ENCODE measurements at regions not wholly inside any gene's neighbourhood (a gene's known extent, or its start where the extent isn't known, plus 50 kb on each side); places are given as distances from the start of the nearest gene placed in this dataset.
A peak's percentile ranks its signal among the peaks of the same experiment; 100 is the strongest.

- CTCF ChIA-PET = interaction anchor here (0.9 to 1.9 kb wide), 6 partner anchors 9 to 120 kb away, joined by 3 to 9 read pairs (median 4); no protein-coding TSS in a partner anchor
- DNase-seq = no peak
- intact Hi-C loops (cut with micrococcal nuclease) = loop anchor here (2.0 kb wide), 1 partner anchor 694 kb away; no protein-coding TSS in a partner anchor
- H3K27me3 Mint-ChIP-seq (ENCODE audit: low read depth) = no peaks in the 10 kb centered on the region
- H3K36me3 Mint-ChIP-seq (ENCODE audit: low read depth) = no peaks in the 10 kb centered on the region
- H3K4me1 Mint-ChIP-seq (ENCODE audit: low read depth) = peaks cover 43% of the 10 kb centered on the region
- H3K4me3 Mint-ChIP-seq = no peak overlapping the region
- H3K9me3 Mint-ChIP-seq = no peaks in the 10 kb centered on the region
- H3K27ac Mint-ChIP-seq = no peak overlapping the region
These were observed 204.5 kb downstream of the CSNK2A3 start for GRCh38 chr11:11148596-11148995.

- no peaks in the 10 kb centered on the region for H3K9me3 Mint-ChIP-seq
These were observed 204.9 kb downstream of the CSNK2A3 start for GRCh38 chr11:11148104-11148509.

GRCh38 chr11:11146830-11147229 lies 206.2 kb downstream of the CSNK2A3 start:
- Mint-ChIP-seq H3K9me3 (no peaks in the 10 kb centered on the region), H3K4me1 (ENCODE audit: low read depth) (peaks cover 37% of the 10 kb centered on the region), H3K36me3 (ENCODE audit: low read depth) (no peaks in the 10 kb centered on the region), H3K27me3 (ENCODE audit: low read depth) (no peaks in the 10 kb centered on the region), H3K27ac (no peak overlapping the region), H3K4me3 (no peak overlapping the region)
- CTCF ChIA-PET = interaction anchor here (1.2 to 2.0 kb wide), 4 partner anchors 9 to 126 kb away, joined by 3 to 8 read pairs (median 4); no protein-coding TSS in a partner anchor
- DNase-seq = no peak
- intact Hi-C loops (cut with micrococcal nuclease) = no loop called here

More at GRCh38 chr11:11148104-11148509, 204.9 kb downstream of the CSNK2A3 start:
- Mint-ChIP-seq H3K4me3 (no peak overlapping the region), H3K27ac (no peak overlapping the region), H3K4me1 (ENCODE audit: low read depth) (peaks cover 43% of the 10 kb centered on the region), H3K27me3 (ENCODE audit: low read depth) (no peaks in the 10 kb centered on the region), H3K36me3 (ENCODE audit: low read depth) (no peaks in the 10 kb centered on the region)
- CTCF ChIA-PET = interaction anchor here (0.9 to 1.9 kb wide), 7 partner anchors 8 to 127 kb away, joined by 3 to 9 read pairs (median 4); no protein-coding TSS in a partner anchor
- intact Hi-C loops (cut with micrococcal nuclease) = loop anchor here (2.0 kb wide), 1 partner anchor 695 kb away; no protein-coding TSS in a partner anchor
- peak; percentile 72 for DNase-seq

- Mint-ChIP-seq H3K27ac (no peak overlapping the region), H3K27me3 (ENCODE audit: low read depth) (no peaks in the 10 kb centered on the region), H3K4me3 (no peak overlapping the region), H3K36me3 (ENCODE audit: low read depth) (no peaks in the 10 kb centered on the region), H3K4me1 (ENCODE audit: low read depth) (peaks cover 14% of the 10 kb centered on the region), H3K9me3 (no peaks in the 10 kb centered on the region)
- intact Hi-C loops (cut with micrococcal nuclease) = no loop called here
- CTCF ChIA-PET = no interaction called here
- no peak for DNase-seq
These were observed 209.2 kb downstream of the CSNK2A3 start for GRCh38 chr11:11143849-11144248.

GRCh38 chr11:11142430-11142829 lies 210.6 kb downstream of the CSNK2A3 start:
- no peak for DNase-seq
- Mint-ChIP-seq H3K4me1 (ENCODE audit: low read depth) (peaks cover 10% of the 10 kb centered on the region), H3K27ac (no peak overlapping the region), H3K27me3 (ENCODE audit: low read depth) (no peaks in the 10 kb centered on the region), H3K36me3 (ENCODE audit: low read depth) (no peaks in the 10 kb centered on the region), H3K4me3 (no peak overlapping the region), H3K9me3 (no peaks in the 10 kb centered on the region)
- CTCF ChIA-PET = no interaction called here
- intact Hi-C loops (cut with micrococcal nuclease) = no loop called here

- Mint-ChIP-seq H3K36me3 (ENCODE audit: low read depth) (no peaks in the 10 kb centered on the region), H3K9me3 (no peaks in the 10 kb centered on the region), H3K27me3 (ENCODE audit: low read depth) (no peaks in the 10 kb centered on the region), H3K4me1 (ENCODE audit: low read depth) (peaks cover 18% of the 10 kb centered on the region), H3K27ac (no peak overlapping the region), H3K4me3 (no peak overlapping the region)
- DNase-seq = no peak
- CTCF ChIA-PET = interaction anchor here (0.7 to 2.5 kb wide), 2 partner anchors 8 to 74 kb away, joined by 4 to 8 read pairs; no protein-coding TSS in a partner anchor
- intact Hi-C loops (cut with micrococcal nuclease) = no loop called here
These were observed 212.0 kb downstream of the CSNK2A3 start for GRCh38 chr11:11141065-11141464.

GRCh38 chr11:11140510-11140909 lies 212.5 kb downstream of the CSNK2A3 start:
- no peak for DNase-seq
- intact Hi-C loops (cut with micrococcal nuclease) = no loop called here
- Mint-ChIP-seq H3K4me3 (no peak overlapping the region), H3K36me3 (ENCODE audit: low read depth) (no peaks in the 10 kb centered on the region), H3K4me1 (ENCODE audit: low read depth) (peaks cover 18% of the 10 kb centered on the region), H3K27ac (no peak overlapping the region), H3K9me3 (no peaks in the 10 kb centered on the region), H3K27me3 (ENCODE audit: low read depth) (no peaks in the 10 kb centered on the region)
- CTCF ChIA-PET = interaction anchor here (0.7 to 2.5 kb wide), 2 partner anchors 9 to 13 kb away, joined by 3 to 8 read pairs; no protein-coding TSS in a partner anchor

- Mint-ChIP-seq H3K4me1 (ENCODE audit: low read depth) (peaks cover 18% of the 10 kb centered on the region), H3K27ac (peak overlapping the region; percentile 30), H3K4me3 (no peak overlapping the region), H3K27me3 (ENCODE audit: low read depth) (no peaks in the 10 kb centered on the region), H3K36me3 (ENCODE audit: low read depth) (no peaks in the 10 kb centered on the region), H3K9me3 (no peaks in the 10 kb centered on the region)
- CTCF ChIA-PET = interaction anchor here (0.8 to 1.3 kb wide), 2 partner anchors 12 to 100 kb away, joined by 3 read pairs; no protein-coding TSS in a partner anchor
- intact Hi-C loops (cut with micrococcal nuclease) = no loop called here
- DNase-seq = no peak
These were observed 215.7 kb downstream of the CSNK2A3 start for GRCh38 chr11:11137339-11137738.

- Mint-ChIP-seq H3K36me3 (ENCODE audit: low read depth) (no peaks in the 10 kb centered on the region), H3K4me1 (ENCODE audit: low read depth) (peaks cover 18% of the 10 kb centered on the region), H3K4me3 (no peak overlapping the region), H3K9me3 (no peaks in the 10 kb centered on the region), H3K27ac (no peak overlapping the region), H3K27me3 (ENCODE audit: low read depth) (no peaks in the 10 kb centered on the region)
- CTCF ChIA-PET = no interaction called here
- intact Hi-C loops (cut with micrococcal nuclease) = no loop called here
- no peak for DNase-seq
These were observed 217.1 kb downstream of the CSNK2A3 start for GRCh38 chr11:11135820-11136476.

GRCh38 chr11:11129118-11129517 lies 223.9 kb downstream of the CSNK2A3 start:
- Mint-ChIP-seq H3K9me3 (peaks cover 2% of the 10 kb centered on the region), H3K27me3 (ENCODE audit: low read depth) (no peaks in the 10 kb centered on the region), H3K36me3 (ENCODE audit: low read depth) (no peaks in the 10 kb centered on the region), H3K4me3 (no peak overlapping the region), H3K27ac (no peak overlapping the region), H3K4me1 (ENCODE audit: low read depth) (no peaks in the 10 kb centered on the region)
- no peak for DNase-seq
- intact Hi-C loops (cut with micrococcal nuclease) = no loop called here
- CTCF ChIA-PET = interaction anchor here (1.0 kb wide), 1 partner anchor 18 kb away, joined by 5 read pairs; no protein-coding TSS in a partner anchor

GRCh38 chr11:11125618-11126017 lies 227.4 kb downstream of the CSNK2A3 start:
- no peaks in the 10 kb centered on the region for H3K4me1 Mint-ChIP-seq (ENCODE audit: low read depth)
- no peak for DNase-seq
- CTCF ChIA-PET = no interaction called here
- no peaks in the 10 kb centered on the region for H3K27me3 Mint-ChIP-seq (ENCODE audit: low read depth)
- H3K27ac Mint-ChIP-seq = no peak overlapping the region
- intact Hi-C loops (cut with micrococcal nuclease) = no loop called here
- H3K36me3 Mint-ChIP-seq (ENCODE audit: low read depth) = no peaks in the 10 kb centered on the region
- peaks cover 2% of the 10 kb centered on the region for H3K9me3 Mint-ChIP-seq
- no peak overlapping the region for H3K4me3 Mint-ChIP-seq

- no peaks in the 10 kb centered on the region for H3K4me1 Mint-ChIP-seq (ENCODE audit: low read depth)
- CTCF ChIA-PET = interaction anchor here (1.2 kb wide), 1 partner anchor 187 kb away, joined by 3 read pairs; no protein-coding TSS in a partner anchor
- intact Hi-C loops (cut with micrococcal nuclease) = no loop called here
- H3K36me3 Mint-ChIP-seq (ENCODE audit: low read depth) = no peaks in the 10 kb centered on the region
- H3K27ac Mint-ChIP-seq = no peak overlapping the region
- no peaks in the 10 kb centered on the region for H3K27me3 Mint-ChIP-seq (ENCODE audit: low read depth)
- no peak overlapping the region for H3K4me3 Mint-ChIP-seq
- DNase-seq = no peak
- no peaks in the 10 kb centered on the region for H3K9me3 Mint-ChIP-seq
These were observed 230.3 kb downstream of the CSNK2A3 start for GRCh38 chr11:11122749-11123148.

- H3K36me3 Mint-ChIP-seq (ENCODE audit: low read depth) = no peaks in the 10 kb centered on the region
These were observed 233.1 kb downstream of the CSNK2A3 start for GRCh38 chr11:11119917-11120316.

More at GRCh38 chr11:11119917-11120316, 233.1 kb downstream of the CSNK2A3 start:
- Mint-ChIP-seq H3K27ac (no peak overlapping the region), H3K4me3 (no peak overlapping the region), H3K4me1 (ENCODE audit: low read depth) (peaks cover 3% of the 10 kb centered on the region), H3K27me3 (ENCODE audit: low read depth) (no peaks in the 10 kb centered on the region), H3K9me3 (no peaks in the 10 kb centered on the region)
- CTCF ChIA-PET = interaction anchor here (0.6 kb wide), 1 partner anchor 1844 kb away, joined by 4 read pairs; no protein-coding TSS in a partner anchor
- no peak for DNase-seq
- intact Hi-C loops (cut with micrococcal nuclease) = no loop called here

All from activated naive CD4-positive, alpha-beta T cell treated with anti-CD3 and anti-CD28 coated beads for 36 hours (primary cell).